CD4-positive, alpha-beta T cell treated with Interferon gamma for 1 hour (primary cell): ENCODE measurements at regions not wholly inside any gene's neighbourhood (a gene's known extent, or its start where the extent isn't known, plus 50 kb on each side); places are given as distances from the start of the nearest gene placed in this dataset.

Experiments used
- DNase-seq: peaks from one replicate; pipeline ENCODE4 v3.0.0-alpha.2; 2020

DNA sequence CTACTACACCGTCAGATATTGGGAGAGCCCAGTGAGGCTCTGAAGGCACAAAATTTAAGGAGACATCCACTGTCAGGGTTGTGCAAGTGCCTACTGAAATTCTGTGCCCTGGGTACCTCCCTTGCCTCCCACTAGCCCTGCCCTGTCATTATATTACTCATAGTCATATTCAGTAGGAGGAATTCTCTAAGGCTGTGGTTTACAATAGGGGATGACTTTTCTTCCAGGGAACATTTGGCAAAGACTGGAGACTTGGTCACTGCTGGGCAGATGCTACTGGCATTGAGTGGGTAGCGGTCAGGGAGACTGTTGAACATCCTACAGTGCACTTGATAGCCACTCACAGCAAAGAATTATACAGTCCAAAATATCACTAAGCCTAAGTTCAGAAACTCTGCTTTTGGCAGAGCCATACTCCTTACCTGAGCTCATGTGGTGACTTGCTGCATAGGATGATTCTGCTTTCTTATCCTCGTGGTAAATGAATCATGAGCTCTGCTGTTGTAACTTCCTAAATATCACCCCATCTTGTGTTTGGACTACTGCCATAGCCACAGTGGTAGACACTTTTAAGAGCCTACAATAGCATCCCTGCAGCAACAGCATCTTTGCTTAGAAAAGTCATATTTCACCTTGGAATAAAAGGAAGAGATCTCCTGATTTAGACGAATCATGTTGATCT, 563.4 kb upstream of the PLXNA2 start:
- DNase-seq = no peak

DNA sequence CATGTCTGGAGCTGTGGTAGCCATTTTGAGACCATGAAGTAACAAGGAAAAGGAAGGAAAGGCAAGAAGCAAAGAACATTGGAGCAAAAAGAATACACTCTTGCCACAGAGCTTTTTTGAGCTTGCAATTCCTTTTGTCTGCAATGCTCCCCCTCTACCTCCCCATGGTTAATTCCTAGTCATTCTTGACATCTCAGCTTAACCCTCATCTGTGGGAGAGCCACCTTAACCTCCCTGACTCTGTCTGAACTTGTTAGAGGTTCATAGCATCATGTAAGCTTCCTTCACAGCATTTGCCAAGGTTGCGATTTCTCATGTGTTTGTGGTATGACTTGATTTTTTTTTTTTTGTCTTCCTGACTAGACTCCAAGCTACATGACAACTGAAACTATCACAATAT, 564.1 kb upstream of the PLXNA2 start:
- DNase-seq = no peak

DNA sequence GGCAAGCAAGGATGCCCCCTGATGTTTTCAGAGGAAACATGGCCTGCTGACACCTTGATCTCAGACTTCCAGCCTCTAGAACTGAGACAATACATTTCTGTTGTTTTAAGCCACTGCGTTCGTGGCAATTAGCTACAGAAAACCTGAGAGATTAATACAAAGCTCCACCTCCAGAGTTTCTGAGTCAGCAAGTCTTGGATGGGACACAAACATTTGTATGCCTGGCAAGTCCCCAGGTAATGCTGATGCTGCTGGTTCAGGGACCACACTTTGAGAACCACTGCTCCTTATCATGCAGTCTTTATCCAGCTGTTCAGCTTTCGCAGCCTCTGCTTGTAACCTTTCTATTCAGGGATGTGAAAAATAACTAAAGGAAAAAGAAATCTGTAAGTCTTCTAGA, 565.7 kb upstream of the PLXNA2 start:
- no peak for DNase-seq

DNA sequence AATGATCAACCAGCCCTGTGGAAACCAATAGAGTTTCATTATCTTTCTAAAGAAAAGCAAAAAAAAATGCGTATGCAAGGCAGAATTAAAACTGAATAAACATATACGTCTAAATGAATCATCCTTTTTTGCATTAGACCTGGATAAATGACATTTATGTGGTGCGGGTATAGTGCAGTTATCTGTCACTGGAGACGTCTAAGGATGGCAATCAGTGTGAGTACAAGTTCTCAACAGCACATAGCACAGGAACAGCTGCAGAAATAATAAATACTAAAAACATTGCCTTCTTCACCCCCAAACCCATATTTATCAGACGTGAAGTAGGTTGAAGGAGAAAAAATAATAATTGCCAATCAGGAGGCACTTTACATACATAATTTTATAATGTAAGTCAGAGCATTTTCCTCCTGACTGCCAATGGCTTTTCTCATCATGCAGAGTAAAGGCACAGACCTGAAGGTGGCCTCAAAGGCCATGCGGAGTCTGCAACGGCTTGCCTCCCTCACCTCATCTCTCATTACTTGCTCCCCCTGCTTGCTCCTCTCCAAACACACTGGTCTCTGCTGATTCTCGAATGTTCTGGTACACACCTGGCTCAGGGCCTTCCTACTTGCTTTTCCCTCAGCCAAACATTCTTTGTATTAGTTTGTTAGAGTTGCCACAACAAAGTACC, 574.7 kb upstream of the PLXNA2 start:
- DNase-seq = no peak

DNA sequence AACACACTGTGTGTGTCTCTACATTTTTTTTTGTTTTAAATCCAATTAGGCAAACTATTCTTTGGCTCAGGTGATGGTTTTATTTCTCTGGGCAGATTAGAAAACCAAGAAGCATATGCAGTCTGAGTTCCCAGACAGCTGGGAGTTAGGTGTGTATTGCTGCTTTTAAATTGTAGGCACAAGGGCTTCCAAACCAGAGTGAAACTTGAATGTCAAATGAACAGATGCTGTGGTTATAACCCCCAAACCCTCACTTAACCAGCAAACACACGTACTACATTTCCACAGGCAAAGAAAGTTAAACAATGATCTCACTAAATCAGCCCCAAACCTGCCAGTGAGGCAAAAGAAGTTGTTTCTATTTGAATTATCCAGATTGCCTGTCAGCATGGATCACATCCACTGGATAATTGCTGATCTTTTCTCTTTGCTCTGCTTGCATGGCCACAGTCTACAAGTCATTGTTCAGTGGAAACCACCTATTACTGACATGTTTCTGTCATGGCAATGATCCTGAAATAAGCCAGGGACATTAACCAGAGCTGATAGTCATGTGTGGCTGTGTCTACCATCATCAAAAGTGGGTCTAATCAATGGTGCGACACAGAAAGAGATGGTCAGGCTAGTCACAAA, 576.5 kb upstream of the PLXNA2 start:
- no peak for DNase-seq

DNA sequence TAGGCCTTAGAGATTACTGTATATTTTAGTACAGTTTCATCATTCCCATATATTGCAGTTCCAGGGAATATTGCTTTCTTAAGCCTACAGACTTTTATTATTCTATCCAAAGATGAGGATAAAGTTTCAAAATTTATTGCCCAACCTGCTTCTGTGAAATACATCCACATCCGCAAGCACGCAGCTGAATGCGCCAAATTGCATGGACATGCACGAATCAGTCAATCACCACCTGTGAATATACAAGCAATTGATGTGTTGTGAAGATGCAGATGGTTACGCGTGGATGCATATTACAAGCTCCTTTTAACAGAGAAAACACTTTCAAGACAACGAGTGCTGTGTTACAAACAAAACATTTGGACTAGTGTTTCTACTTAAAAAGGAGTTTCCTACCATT, 577.8 kb upstream of the PLXNA2 start:
- DNase-seq = no peak

DNA sequence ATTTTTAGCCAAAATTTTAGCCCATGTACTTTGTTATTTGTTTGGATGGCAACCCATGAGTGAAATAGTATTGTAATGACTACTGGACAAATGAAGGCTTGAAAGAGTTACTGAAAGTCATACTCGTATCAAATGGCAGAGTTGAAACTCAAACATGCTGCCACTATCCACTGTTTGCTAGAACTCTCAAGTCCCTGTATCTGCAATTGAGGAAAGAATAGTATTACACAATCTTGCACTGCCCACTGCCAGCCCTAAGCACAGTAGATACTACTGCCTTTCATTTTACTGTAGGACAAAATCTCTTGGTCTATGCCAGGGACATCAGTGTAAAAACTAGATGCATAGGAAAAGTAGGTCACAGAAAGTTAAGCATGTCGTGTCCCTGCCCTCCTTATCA, 581.1 kb upstream of the PLXNA2 start:
- no peak for DNase-seq

DNA sequence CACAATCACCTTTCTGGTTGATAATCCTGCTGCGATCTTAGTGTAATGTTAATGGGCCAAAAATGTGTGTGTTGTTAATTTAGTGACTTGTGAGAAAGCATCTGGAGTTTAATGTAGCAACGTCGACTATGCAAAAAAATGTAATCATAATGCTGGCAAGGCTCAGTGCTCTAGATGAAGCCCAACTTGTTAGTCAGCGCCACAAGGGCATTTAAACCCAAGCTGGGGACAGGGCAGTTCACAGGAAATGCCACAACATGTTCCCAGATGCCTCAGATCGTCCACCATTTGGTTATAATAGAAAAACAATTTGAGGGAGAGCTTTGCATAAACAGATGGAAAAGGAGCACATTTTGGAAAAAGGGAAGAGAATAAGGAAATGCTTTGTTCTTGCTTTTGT, 585.4 kb upstream of the PLXNA2 start:
- DNase-seq = no peak

DNA sequence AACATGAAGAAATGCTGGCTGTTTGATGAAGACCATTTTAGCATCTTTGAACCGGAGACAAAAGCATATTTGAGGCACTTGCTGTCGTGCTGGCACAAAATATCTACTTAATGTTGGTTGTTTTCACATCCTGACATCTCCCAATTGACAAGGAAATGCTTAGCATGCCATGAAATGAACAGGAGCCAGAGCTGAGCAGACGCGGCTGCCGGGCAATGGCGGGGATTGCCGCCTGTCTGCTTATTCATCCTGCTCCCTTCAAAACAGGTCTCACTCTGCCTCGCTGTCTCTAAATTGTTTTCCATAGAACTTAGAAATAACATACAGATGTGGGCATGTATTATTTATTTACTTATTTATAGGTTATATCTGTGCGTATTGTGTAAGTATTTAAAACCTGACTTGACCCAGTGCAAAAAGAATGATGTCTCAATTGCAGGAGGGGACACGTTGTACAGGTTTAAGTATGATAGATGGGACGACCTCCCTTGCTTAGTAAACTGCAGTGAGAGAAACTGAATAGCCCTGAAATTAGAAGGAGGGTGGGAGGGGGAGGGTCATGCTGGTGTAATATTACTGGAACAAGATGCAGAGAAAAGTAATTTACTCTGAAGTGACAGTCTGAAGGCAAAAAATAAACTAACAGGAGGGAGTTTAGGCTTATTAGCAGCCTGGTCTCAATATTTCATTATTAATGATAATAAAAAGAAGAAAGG, 590.4 kb upstream of the PLXNA2 start:
- no peak for DNase-seq

DNA sequence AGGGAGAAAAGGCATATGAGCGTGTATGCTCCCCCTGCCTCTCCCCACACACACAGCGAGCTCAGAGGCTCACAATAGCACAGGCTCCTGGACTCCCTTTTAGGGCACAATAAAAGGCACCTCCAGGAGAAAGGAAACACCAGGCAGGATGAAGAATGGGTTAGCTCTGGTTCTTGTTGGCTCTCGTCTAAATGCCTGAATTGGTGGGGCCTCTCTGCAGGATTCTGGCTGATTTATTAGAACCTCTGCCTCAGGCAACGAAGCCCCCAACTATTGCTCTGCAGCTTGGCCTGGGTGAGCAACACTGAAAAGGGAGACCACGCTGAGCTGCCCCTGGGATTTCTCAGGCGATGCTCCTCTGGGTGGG, 590.9 kb upstream of the PLXNA2 start:
- no peak for DNase-seq

DNA sequence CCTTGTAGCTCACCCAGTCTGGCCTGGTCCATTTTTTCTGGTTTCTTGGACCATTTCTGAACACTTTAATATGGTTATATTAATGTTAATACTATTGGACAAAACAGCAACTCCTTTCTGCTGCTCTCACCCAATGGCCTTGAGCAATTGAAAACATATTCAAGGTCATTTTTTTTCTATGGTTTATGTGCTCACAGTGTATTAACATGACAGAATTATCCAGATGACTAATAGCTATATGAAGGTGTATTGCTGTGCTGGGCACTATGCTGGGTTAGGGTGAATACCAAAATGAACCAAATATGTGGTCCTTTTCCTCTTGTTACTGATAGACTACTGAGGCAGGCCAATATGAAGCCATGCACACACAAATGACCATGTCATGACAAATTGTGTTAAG, 591.6 kb upstream of the PLXNA2 start:
- DNase-seq = no peak

DNA sequence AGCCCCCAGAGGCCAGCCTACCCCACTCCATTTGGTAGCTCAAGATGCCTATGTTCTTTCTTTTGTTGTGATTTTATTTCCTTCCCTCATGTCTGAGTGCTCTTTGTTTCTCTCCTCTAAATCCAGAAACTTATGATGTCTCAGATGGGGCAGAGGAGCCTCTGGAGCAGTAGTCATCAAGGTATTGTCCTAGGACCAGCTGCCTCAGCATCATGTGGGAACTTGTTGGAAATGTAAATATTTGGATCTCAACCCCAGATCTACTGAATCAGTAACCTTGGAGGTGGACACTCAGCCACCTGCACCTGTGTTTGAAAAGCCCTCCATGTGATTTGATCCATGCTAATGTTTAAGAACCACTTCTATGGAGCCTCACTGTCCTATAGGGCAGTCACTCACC, 593.1 kb upstream of the PLXNA2 start:
- no peak for DNase-seq

DNA sequence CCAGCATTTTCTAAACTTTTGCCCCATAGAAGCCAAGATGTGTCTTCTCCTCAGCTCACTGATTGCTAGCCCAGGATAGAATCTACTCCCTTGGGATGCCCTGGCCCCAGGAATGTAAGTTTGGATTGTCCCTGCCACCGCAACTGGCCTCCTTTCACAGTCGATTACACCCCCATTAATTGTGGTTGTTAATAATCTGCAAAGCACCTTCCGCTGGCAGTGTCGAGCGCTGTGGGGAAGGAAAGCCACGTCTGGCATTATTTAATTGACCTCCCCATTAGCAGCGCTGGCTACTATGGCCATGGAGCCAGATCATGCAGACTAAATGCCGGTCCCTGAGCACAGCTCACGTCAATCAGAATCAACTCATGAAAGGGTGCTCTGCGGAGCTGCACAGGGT, 597.3 kb upstream of the PLXNA2 start:
- DNase-seq = no peak

DNA sequence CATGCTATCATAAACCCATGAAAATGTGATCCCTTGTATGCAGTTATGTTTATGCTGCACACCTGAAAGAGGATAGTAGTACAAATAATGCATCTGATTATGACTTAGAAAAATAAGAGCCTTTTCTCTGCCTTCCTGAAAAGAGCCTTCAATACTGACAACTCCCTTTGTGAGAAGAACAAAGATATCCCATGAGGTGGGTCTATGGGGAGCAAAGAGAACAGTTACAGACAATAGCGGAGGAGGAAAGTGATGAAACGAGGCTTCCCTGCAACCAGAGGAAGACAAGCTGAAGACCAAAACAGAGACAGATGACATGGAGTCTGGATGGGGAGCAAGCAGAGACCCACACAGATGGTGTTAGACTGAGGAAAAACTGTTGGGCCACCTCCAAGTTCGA, 598.3 kb upstream of the PLXNA2 start:
- DNase-seq = no peak

DNA sequence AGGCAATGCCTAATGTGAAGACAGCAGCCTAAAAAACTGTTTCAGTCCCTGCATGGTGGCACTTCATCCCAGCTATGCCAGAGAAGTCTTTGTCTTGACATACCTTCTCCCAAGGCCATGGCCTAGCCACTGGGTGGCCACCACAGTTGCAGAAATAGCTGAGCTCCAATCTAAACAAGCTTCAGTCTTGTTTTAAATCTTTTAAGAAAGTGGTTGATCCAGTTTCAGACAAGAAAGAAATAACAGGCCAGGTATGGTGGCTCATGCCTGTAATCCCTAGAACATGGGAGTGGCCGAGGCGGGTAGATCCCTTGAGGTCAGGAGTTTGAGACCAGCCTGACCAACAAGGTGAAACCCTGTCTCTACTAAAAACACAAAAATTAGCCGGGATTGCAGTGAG, 600.0 kb upstream of the PLXNA2 start:
- no peak for DNase-seq

DNA sequence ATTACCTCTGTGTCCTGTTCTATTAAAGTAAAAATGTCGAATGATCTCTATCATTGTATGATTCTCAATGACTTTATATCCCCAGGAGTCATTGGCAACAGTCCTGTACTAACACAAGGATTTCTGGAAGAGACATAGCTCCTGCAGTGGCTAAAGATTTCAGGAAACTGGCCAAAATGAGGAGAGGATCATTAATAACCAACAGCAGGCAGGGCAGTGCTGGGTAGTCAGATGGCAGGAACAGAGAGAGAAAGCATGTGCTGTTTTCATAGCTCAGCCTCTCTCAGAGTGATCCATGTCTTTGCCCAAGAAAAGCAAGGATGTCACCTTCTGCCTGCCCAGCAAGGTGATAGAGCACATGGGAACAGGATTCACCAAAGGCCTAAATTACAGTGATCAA, 604.7 kb upstream of the PLXNA2 start:
- DNase-seq = no peak

DNA sequence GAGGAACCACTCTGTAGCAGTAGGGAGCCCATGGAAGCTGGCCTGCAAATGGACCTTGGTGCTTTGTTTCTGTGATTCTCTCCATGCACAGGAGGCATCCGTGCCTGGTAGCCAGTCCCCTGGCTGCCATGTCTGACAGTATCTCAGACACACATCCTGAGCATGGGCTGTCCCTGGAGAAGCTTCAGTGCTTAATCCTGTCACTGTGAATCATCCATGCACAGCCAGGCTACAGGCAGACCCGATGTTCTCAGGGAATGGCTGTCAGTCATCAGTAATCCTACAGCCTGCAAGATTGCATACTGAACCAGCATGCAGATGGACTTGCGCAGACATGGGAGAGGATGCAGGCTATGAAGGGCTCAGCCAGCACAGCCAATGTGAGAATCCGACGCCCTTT, 606.3 kb upstream of the PLXNA2 start:
- no peak for DNase-seq

DNA sequence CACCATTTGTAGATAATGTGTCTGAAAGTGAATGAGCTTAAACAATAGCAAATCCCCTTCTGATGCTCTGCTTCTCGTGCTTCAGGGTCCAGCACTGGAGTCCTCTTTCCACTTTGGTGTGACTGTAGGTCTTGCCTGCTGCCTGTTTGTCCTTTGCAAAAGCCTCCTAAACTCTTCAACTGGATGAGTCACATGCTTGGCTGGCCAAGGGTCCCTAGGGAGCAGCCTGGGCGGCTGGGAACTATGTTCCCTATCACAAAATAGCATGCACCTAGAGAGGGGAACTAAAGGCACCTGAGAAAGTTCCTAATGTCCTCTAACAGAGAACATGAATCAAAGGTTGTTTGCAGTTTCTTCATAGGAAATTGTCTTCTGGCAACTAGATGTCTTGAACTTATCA, 607.2 kb upstream of the PLXNA2 start:
- DNase-seq = no peak

DNA sequence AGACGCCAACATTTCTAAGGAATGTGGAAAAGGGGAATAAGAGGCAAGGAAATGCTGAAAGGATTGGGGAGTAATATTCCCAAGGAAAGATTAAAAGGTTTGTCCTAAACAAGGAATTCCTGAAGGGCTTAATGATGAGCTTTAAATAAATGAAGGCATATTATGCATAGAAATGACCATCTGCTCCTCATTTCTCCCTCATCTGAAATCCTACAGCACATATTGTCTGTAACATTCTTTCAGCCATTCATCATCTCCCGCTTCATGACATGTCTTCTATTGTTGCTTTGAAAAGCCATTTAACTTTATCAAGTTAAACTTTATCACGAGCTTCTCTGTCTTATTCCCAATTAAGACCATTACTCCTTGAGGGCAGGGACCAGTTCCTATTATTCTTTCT, 608.7 kb upstream of the PLXNA2 start:
- no peak for DNase-seq

DNA sequence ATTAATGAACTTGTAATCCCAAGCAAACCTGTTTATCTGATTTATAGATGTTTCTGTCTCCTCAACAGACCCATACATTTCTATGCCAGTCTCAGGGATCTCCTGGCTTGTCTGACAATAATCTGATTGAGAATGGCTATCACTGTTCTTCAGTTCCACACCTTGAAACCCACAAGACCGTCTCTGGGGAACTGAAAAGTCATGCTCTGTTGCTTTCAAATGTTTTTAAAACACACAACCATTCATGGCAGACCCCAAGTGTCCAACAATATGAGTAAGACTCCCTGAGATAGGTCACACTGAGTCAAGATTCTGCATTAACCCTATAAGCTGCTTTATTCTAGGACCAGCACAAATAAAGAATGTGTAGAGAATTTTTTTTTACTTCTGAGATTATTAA, 611.2 kb upstream of the PLXNA2 start:
- no peak for DNase-seq

DNA sequence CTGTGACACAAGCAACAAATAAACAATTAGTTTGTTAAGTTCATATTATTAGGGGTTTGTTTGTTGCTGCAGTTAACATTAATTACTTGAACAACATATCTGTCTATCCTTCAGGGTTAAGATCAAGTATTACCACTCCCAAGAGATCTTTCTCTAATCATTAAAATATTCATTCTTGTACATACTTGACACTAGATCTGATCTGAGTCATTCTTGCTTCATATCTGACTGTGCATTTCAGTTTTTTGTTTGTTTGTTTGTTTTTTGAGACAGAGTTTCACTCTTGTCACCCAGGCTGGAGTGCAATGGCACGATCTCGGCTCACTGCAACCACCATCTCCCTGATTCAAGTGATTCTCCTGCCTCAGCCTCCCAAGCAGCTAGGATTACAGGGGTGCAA, 613.3 kb upstream of the PLXNA2 start:
- DNase-seq = no peak

DNA sequence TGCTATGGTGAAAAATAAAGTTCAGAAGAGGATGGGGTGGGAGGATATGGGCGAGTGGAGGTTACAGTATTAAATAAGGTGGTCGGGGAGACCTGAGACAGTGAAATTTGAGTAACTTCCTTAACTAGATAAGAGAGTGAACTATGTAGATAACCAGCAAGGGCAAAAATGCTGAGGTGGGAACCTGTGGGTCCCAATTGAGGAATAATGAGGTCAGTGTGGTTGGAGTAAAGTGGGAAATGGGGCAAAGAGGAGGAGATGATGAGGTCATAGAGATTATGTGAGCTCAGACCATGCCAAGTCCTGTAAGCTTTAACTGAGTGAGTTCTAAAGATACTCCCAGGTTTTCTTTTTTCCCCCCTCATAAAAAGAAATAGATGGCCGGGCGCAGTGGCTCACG, 614.6 kb upstream of the PLXNA2 start:
- DNase-seq = no peak

DNA sequence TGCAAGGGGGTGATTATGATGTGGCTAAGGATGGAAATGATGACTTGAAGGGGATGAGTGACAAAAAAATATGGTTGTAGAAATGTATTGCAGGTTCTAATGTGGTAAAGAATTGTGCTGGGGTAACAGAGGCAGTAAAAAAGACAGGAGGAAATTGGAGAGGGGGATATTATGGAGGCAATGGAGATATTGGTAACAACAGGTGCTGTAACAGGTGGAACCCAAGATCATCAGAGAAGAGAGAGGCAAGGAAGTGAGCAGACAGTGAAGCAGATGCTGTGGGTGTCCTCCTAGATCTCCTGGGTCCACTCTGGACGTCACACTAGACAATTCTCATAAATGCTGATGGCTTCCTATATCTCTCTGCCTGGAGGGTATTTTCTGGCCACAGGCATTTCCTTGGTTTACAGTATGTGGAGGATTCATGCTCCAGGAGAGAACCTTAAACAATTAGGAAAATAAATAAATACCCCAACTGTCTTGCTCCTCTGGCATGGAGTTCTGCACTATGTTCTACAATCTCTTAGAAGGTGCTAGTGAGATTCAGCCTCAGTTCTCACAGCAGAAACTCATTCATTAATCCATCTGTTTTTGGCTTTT, 620.3 kb upstream of the PLXNA2 start:
- DNase-seq = no peak
